Fibroblast of villous mesenchyme (primary cell): ENCODE measurements at regions not wholly inside any gene's neighbourhood (a gene's known extent, or its start where the extent isn't known, plus 50 kb on each side); places are given as distances from the start of the nearest gene placed in this dataset.

Source experiments
- DNase-seq: peaks from one replicate; pipeline ENCODE4 v3.0.0-alpha.2; 2010; ENCODE audit warnings: low read depth
- H3K4me3 ChIP-seq: 2 replicates; pipeline ENCODE4 v1.5.1; 2011; ENCODE audit warnings: low read depth, mild to moderate bottlenecking, low read length
- CTCF ChIP-seq: IDR thresholded peaks from 2 replicates; pipeline ENCODE4 v1.5.1; 2012; ENCODE audit warnings: low read depth, mild to moderate bottlenecking, low read length; ENCODE audit not compliant: insufficient read depth

GRCh38 chr2:204340511-204340910 lies 204.8 kb upstream of the PARD3B start:
- DNase-seq, result no peak
- TF ChIP-seq CTCF, result no peak
- H3K4me3 ChIP-seq, result no peak overlapping the region

- no peak overlapping the region for H3K4me3 ChIP-seq
- no peak for DNase-seq
- TF ChIP-seq CTCF, result no peak
These were observed 203.4 kb upstream of the PARD3B start for GRCh38 chr2:204341887-204342276.

- TF ChIP-seq CTCF, result no peak
- no peak overlapping the region for H3K4me3 ChIP-seq
- DNase-seq, result no peak
These were observed 201.6 kb upstream of the PARD3B start for GRCh38 chr2:204343685-204344084.

- TF ChIP-seq CTCF, result no peak
- no peak for DNase-seq
- no peak overlapping the region for H3K4me3 ChIP-seq
These were observed 201.2 kb upstream of the PARD3B start for GRCh38 chr2:204344119-204344518.

GRCh38 chr2:204346906-204347305 lies 198.4 kb upstream of the PARD3B start:
- no peak for DNase-seq
- no peak for TF ChIP-seq CTCF
- no peak overlapping the region for H3K4me3 ChIP-seq

GRCh38 chr2:204353823-204354222 lies 191.5 kb upstream of the PARD3B start:
- peak; percentile 37 for DNase-seq
- H3K4me3 ChIP-seq, result no peak overlapping the region
- no peak for TF ChIP-seq CTCF

GRCh38 chr2:204354442-204354856 lies 190.8 kb upstream of the PARD3B start:
- TF ChIP-seq CTCF, result no peak
- DNase-seq, result no peak
- H3K4me3 ChIP-seq, result no peak overlapping the region
